Natural killer cell treated with Interleukin-12 subunit alpha and Interleukin-12 subunit beta and Interleukin-15 and Interleukin-18, amount 100 ng/mL, for 72 hours (primary cell): ENCODE measurements at regions not wholly inside any gene's neighbourhood (a gene's known extent, or its start where the extent isn't known, plus 50 kb on each side); places are given as distances from the start of the nearest gene placed in this dataset.

ENCODE experiments used
- ATAC-seq, 2 donors: fragments of 150-1000 bp; cut with Tn5 transposase in 1 of 2; sonication (Bioruptor Pico), chemical (Tn5 transposase) in 1 of 2; 2 replicates each; pipeline ENCODE4 v1.10.0; 2021
- DNase-seq: peaks from one replicate; pipeline ENCODE4 v3.0.0; 2022; ENCODE audit warnings: low spot score
- H3K27ac Mint-ChIP-seq, 2 donors: 1 replicate in 1 of 2; 2 replicates in 1 of 2; pipeline ENCODE4 v1.8.0; 2022; ENCODE audit warnings: mixed read lengths in 2 of 2, mild to moderate bottlenecking in 1 of 2, moderate library complexity in 1 of 2
- H3K27me3 Mint-ChIP-seq, 2 donors: 1 replicate in 1 of 2; 2 replicates in 1 of 2; pipeline ENCODE4 v1.8.0; 2022; ENCODE audit warnings: mixed read lengths in 2 of 2
- H3K36me3 Mint-ChIP-seq: one replicate; pipeline ENCODE4 v1.8.0; 2022; ENCODE audit warnings: mixed read lengths
- H3K4me1 Mint-ChIP-seq, 2 donors: 1 replicate in 1 of 2; 2 replicates in 1 of 2; pipeline ENCODE4 v1.8.0; 2022; ENCODE audit warnings: low read depth in 2 of 2, mixed read lengths in 2 of 2, mild to moderate bottlenecking in 1 of 2
- H3K4me3 Mint-ChIP-seq: one replicate; pipeline ENCODE4 v1.8.0; 2022; ENCODE audit warnings: mixed read lengths
- H3K9me3 Mint-ChIP-seq: 2 replicates; pipeline ENCODE4 v1.8.0; 2022; ENCODE audit warnings: mixed read lengths

DNA sequence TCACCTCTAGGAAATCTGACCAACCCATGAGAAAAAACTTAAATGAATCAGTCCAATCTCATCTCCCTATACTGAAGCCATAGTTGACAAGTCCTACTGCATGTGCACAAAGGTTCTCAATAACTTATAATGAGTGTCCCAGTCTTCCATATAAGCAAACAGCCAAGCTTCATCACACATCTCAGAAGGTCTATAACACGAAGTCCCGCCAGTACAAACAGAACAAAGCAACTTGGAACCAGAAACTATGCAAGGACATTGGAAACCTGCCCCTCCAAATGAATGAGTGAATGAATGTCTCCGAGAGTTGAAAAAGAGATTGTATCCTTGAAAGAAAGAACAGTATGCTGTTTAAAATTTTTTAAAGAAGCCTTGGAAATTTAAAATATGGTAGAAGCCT is 53.6 kb upstream of the IPO9 start:
- H3K36me3 Mint-ChIP-seq: no peaks in the 10 kb centered on the region
- H3K4me1 Mint-ChIP-seq: no peaks in the 10 kb centered on the region
- no peak overlapping the region for H3K27ac Mint-ChIP-seq
- H3K4me3 Mint-ChIP-seq: no peak overlapping the region
- ATAC-seq (no peak), DNase-seq (no peak)
- peaks cover 13 to 33% of the 10 kb centered on the region in 2 donors for H3K27me3 Mint-ChIP-seq
- no peaks in the 10 kb centered on the region for H3K9me3 Mint-ChIP-seq

GRCh38 chr1:201778279-201779065 is 50.5 kb upstream of the IPO9 start:
- Mint-ChIP-seq H3K9me3 (no peaks in the 10 kb centered on the region), H3K27me3 (peaks cover 13 to 28% of the 10 kb centered on the region in 2 donors), H3K4me1 (no peaks in the 10 kb centered on the region), H3K36me3 (no peaks in the 10 kb centered on the region), H3K27ac (no peak overlapping the region), H3K4me3 (no peak overlapping the region)
- DNase-seq: no peak
- no peak for ATAC-seq
